Breast epithelium (tissue), 3 donors: ENCODE measurements at regions not wholly inside any gene's neighbourhood (a gene's known extent, or its start where the extent isn't known, plus 50 kb on each side); places are given as distances from the start of the nearest gene placed in this dataset.

Experiments
- CTCF ChIP-seq, 3 donors: fragments of 450-650 bp; IDR thresholded peaks; one replicate each; pipeline ENCODE4 v1.5.1; 2016 to 2017; ENCODE audit warnings: antibody characterized with exemption in 3 of 3, mild to moderate bottlenecking in 3 of 3, moderate library complexity in 3 of 3
- POLR2A ChIP-seq: fragments of 450-650 bp; IDR thresholded peaks from one replicate; pipeline ENCODE4 v1.6.1; 2016; ENCODE audit warnings: antibody characterized with exemption, mild to moderate bottlenecking, moderate library complexity
- POLR2AphosphoS5 ChIP-seq, 3 donors: sonication (generic); formaldehyde crosslinking; IDR thresholded peaks; one replicate each; pipeline ENCODE4 v1.6.1; 2017; ENCODE audit warnings: antibody characterized with exemption in 3 of 3

- TF ChIP-seq CTCF (IDR thresholded peaks at IDR 0.05) (no peak), POLR2A (no peak), POLR2AphosphoS5 (IDR thresholded peaks at IDR 0.05) (no peak)
Measured at GRCh38 chr21:18178509-18178908, 66.1 kb upstream of the CHODL start.
